Pons (tissue), 1 donor: ENCODE measurements at regions not wholly inside any gene's neighbourhood (a gene's known extent, or its start where the extent isn't known, plus 50 kb on each side); places are given as distances from the start of the nearest gene placed in this dataset.

Experiments
- DNase-seq: peaks from one replicate; pipeline ENCODE4 v3.0.0-alpha.2; 2016; ENCODE audit warnings: low spot score

- DNase-seq: no peak
Measured at GRCh38 chr13:107117327-107118012, 549.5 kb upstream of the ARGLU1 start.

GRCh38 chr13:107113387-107113786 lies 545.5 kb upstream of the ARGLU1 start:
- DNase-seq: no peak

GRCh38 chr13:107111248-107111647 lies 543.3 kb upstream of the ARGLU1 start:
- no peak for DNase-seq

- DNase-seq: no peak
Measured at GRCh38 chr13:107104631-107105030, 536.7 kb upstream of the ARGLU1 start.

- DNase-seq: no peak
Measured at GRCh38 chr13:107102676-107103075, 534.7 kb upstream of the ARGLU1 start.

- no peak for DNase-seq
Measured at GRCh38 chr13:107099661-107100060, 531.7 kb upstream of the ARGLU1 start.

GRCh38 chr13:107097916-107098315 lies 530.0 kb upstream of the ARGLU1 start:
- DNase-seq: no peak

GRCh38 chr13:107095876-107096275 lies 527.9 kb upstream of the ARGLU1 start:
- DNase-seq: no peak

GRCh38 chr13:107091861-107092260 lies 523.9 kb upstream of the ARGLU1 start:
- DNase-seq: no peak

- DNase-seq: no peak
Measured at GRCh38 chr13:107091428-107091827, 523.5 kb upstream of the ARGLU1 start.

GRCh38 chr13:107088061-107088460 lies 520.1 kb upstream of the ARGLU1 start:
- no peak for DNase-seq

- DNase-seq: peak; percentile 3
Measured at GRCh38 chr13:107079423-107080049, 511.6 kb upstream of the ARGLU1 start.

GRCh38 chr13:107078229-107078765 lies 510.4 kb upstream of the ARGLU1 start:
- DNase-seq: no peak

GRCh38 chr13:107076801-107077200 lies 508.9 kb upstream of the ARGLU1 start:
- no peak for DNase-seq

GRCh38 chr13:107075576-107075975 lies 507.6 kb upstream of the ARGLU1 start:
- DNase-seq: no peak

- DNase-seq: no peak
Measured at GRCh38 chr13:107070792-107071191, 502.9 kb upstream of the ARGLU1 start.

- DNase-seq: no peak
Measured at GRCh38 chr13:107069108-107069776, 501.3 kb upstream of the ARGLU1 start.

GRCh38 chr13:107067381-107067780 lies 499.4 kb upstream of the ARGLU1 start:
- no peak for DNase-seq

GRCh38 chr13:107066355-107066754 lies 498.4 kb upstream of the ARGLU1 start:
- DNase-seq: no peak

- no peak for DNase-seq
Measured at GRCh38 chr13:107065036-107065435, 497.1 kb upstream of the ARGLU1 start.

GRCh38 chr13:107057028-107057631 lies 489.2 kb upstream of the ARGLU1 start:
- no peak for DNase-seq
